ENCODE measurements at regions not wholly inside any gene's neighbourhood (a gene's known extent, or its start where the extent isn't known, plus 50 kb on each side); places are given as distances from the start of the nearest gene placed in this dataset.

DNA sequence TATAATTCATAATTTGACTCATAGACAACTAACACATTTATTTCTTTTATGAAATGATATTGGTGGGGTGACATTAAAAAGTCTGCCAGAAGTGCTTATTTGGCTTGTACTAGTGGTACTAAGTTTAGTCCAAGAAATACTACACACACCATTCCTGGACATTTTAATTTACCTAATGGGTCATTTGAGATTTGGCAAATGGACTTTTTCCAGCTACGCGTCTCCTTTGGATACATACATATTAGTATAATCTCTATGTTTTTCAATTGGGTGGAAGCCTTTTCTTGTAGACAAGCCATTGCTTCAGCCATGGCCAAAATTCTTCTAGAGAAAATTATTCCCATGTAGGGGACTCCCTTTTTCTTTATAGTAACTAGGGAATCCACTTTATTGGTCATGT lies 968.5 kb downstream of the C4orf33 start:
- Histone ChIP-seq H3K36me3 (ENCODE audit: control insufficient read depth in 2 of 2, insufficient read depth in 2 of 2, low read length in 1 of 2) (no peaks in the 10 kb centered on the region), H2AFZ (ENCODE audit: control insufficient read depth, low read depth, low read length) (no peak overlapping the region), H3K4me2 (ENCODE audit: control insufficient read depth, insufficient read depth) (no peak overlapping the region), H3K27me3 (replicated peaks in 1 of 2; ENCODE audit: control insufficient read depth in 2 of 2, insufficient read depth in 2 of 2, low read length in 1 of 2) (no peaks in the 10 kb centered on the region), H3K9ac (ENCODE audit: control insufficient read depth, insufficient read depth, low read length) (no peak overlapping the region), H3K4me3 (no peak overlapping the region), H4K20me1 (ENCODE audit: control insufficient read depth, insufficient read depth) (no peaks in the 10 kb centered on the region), H3K27ac (ENCODE audit: control insufficient read depth, insufficient read depth) (no peak overlapping the region), H3K79me2 (ENCODE audit: control insufficient read depth, insufficient read depth, low read length) (no peaks in the 10 kb centered on the region), H3K9me3 (replicated peaks; ENCODE audit: control insufficient read depth, insufficient read depth, low read length) (no peaks in the 10 kb centered on the region), H3K4me1 (ENCODE audit: control insufficient read depth, insufficient read depth, low read length) (no peaks in the 10 kb centered on the region)
- WGBS (ENCODE audit: insufficient coverage, insufficient replicate concordance, low lambda C conversion rate, missing lambda C conversion rate), result 100% methylated on average over 2 of the region's 2 CpGs
- ChIA-PET RAD21 (ENCODE audit: unreplicated experiment) (interaction anchor here (1.2 kb wide), 1 partner anchor 45 kb away, joined by 3 read pairs; no protein-coding TSS in a partner anchor), CTCF (interaction anchor here (1.2 kb wide), 1 partner anchor 25 kb away, joined by 3 read pairs; no protein-coding TSS in a partner anchor), SMC1A (ENCODE audit: uncharacterized antibody, unreplicated experiment) (interaction anchor here (0.9 kb wide), 1 partner anchor 12 kb away, joined by 3 read pairs; no protein-coding TSS in a partner anchor), POLR2A (no interaction called here)
- no TSS peak for BruUV-seq (replicated peaks)
- in situ Hi-C loops (cut with MboI), result no loop called here
- DNase-seq (ENCODE audit: low read depth, low spot score), result no peak
- TF ChIP-seq ZNF24 (IDR thresholded peaks at IDR 0.05) (no peak), SMC3 (IDR thresholded peaks at IDR 0.05; ENCODE audit: borderline replicate concordance, low read length) (no peak), BACH1 (IDR thresholded peaks at IDR 0.05; ENCODE audit: borderline replicate concordance) (no peak), ASH2L (IDR thresholded peaks at IDR 0.05; ENCODE audit: borderline replicate concordance, low read depth) (no peak), SIX5 (IDR thresholded peaks at IDR 0.05; ENCODE audit: low read depth, low read length, severe bottlenecking) (no peak), ZBED1 (IDR thresholded peaks at IDR 0.05; ENCODE audit: borderline replicate concordance) (no peak), WRNIP1 (IDR thresholded peaks at IDR 0.05; ENCODE audit: borderline replicate concordance, low read depth, low read length) (no peak), EED (IDR thresholded peaks at IDR 0.05; ENCODE audit: low read depth) (no peak)
- TF ChIP-seq, protein P1, sequence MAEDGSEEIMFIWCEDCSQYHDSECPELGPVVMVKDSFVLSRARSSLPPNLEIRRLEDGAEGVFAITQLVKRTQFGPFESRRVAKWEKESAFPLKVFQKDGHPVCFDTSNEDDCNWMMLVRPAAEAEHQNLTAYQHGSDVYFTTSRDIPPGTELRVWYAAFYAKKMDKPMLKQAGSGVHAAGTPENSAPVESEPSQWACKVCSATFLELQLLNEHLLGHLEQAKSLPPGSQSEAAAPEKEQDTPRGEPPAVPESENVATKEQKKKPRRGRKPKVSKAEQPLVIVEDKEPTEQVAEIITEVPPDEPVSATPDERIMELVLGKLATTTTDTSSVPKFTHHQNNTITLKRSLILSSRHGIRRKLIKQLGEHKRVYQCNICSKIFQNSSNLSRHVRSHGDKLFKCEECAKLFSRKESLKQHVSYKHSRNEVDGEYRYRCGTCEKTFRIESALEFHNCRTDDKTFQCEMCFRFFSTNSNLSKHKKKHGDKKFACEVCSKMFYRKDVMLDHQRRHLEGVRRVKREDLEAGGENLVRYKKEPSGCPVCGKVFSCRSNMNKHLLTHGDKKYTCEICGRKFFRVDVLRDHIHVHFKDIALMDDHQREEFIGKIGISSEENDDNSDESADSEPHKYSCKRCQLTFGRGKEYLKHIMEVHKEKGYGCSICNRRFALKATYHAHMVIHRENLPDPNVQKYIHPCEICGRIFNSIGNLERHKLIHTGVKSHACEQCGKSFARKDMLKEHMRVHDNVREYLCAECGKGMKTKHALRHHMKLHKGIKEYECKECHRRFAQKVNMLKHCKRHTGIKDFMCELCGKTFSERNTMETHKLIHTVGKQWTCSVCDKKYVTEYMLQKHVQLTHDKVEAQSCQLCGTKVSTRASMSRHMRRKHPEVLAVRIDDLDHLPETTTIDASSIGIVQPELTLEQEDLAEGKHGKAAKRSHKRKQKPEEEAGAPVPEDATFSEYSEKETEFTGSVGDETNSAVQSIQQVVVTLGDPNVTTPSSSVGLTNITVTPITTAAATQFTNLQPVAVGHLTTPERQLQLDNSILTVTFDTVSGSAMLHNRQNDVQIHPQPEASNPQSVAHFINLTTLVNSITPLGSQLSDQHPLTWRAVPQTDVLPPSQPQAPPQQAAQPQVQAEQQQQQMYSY (CRISPR knock-in tag; IDR thresholded peaks at IDR 0.05), result no peak
- TF ChIP-seq, protein P2, sequence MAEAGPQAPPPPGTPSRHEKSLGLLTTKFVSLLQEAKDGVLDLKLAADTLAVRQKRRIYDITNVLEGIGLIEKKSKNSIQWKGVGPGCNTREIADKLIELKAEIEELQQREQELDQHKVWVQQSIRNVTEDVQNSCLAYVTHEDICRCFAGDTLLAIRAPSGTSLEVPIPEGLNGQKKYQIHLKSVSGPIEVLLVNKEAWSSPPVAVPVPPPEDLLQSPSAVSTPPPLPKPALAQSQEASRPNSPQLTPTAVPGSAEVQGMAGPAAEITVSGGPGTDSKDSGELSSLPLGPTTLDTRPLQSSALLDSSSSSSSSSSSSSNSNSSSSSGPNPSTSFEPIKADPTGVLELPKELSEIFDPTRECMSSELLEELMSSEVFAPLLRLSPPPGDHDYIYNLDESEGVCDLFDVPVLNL (IDR thresholded peaks at IDR 0.05; ENCODE audit: low read depth, low read length), result no peak
- ATAC-seq, result no peak
- intact Hi-C loops (cut with micrococcal nuclease; ENCODE audit: unreplicated experiment), result no loop called here
- FAIRE-seq, result no peak

Data from GM12878 (cell line).